ENCODE measurements at regions not wholly inside any gene's neighbourhood (a gene's known extent, or its start where the extent isn't known, plus 50 kb on each side); places are given as distances from the start of the nearest gene placed in this dataset.

DNA sequence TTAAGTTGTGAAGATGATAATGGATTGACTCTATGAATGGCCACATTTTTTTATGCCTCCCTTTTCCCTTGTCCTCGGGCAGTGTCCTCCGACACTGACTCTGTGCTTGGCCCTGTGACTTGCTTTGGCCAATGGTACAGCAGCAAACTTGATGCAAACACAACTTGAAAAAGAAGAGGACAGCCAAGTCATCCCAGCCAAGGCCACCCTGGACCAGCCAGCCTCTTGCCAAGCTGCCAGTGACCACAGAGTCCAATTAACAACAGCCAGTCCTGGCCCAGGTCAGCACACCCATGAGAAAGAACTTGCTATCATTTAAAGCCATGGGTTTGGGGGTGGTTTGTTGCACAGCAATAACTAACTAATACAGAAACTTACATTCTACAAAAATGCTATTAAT is 63.4 kb upstream of the SLC35C1 start:
- no peak for TF ChIP-seq CTCF (IDR thresholded peaks at IDR 0.05)
- no peak for TF ChIP-seq POLR2A (IDR thresholded peaks at IDR 0.05)
